CD14-positive monocyte (primary cell): ENCODE measurements at regions not wholly inside any gene's neighbourhood (a gene's known extent, or its start where the extent isn't known, plus 50 kb on each side); places are given as distances from the start of the nearest gene placed in this dataset.

Source experiments
- DNase-seq, 3 donors: peaks; one replicate each; pipeline ENCODE4 v3.0.0-alpha.2; 2011 to 2022
- H2AFZ ChIP-seq: 2 replicates; pipeline ENCODE4 v1.6.0; 2012; ENCODE audit warnings: mild to moderate bottlenecking, low read depth, low read length, inconsistent platforms; ENCODE audit not compliant: insufficient read depth, poor library complexity, severe bottlenecking
- H3K27ac ChIP-seq, 2 donors: 1 replicate in 1 of 2; 2 replicates in 1 of 2; pipeline ENCODE4 v1.5.1; 2012 to 2013; ENCODE audit warnings: low read length in 2 of 2, control low read depth in 1 of 2, inconsistent platforms in 1 of 2, low read depth in 1 of 2, mild to moderate bottlenecking in 1 of 2
- H3K27me3 ChIP-seq, 2 donors: one replicate each; pipeline versions ENCODE4 v1.6.0 to v1.6.1; 2011 to 2013; ENCODE audit warnings: low read length in 2 of 2; ENCODE audit not compliant: control insufficient read depth in 2 of 2, insufficient read depth in 2 of 2
- H3K36me3 ChIP-seq, 2 donors: replicated peaks in 1 of 2; 1 replicate in 1 of 2; 2 replicates in 1 of 2; pipeline versions ENCODE4 v1.5.1 to v1.6.1; 2012 to 2013; ENCODE audit warnings: low read length in 2 of 2, control low read depth in 1 of 2, inconsistent platforms in 1 of 2, mild to moderate bottlenecking in 1 of 2; ENCODE audit not compliant: insufficient read depth in 2 of 2, control insufficient read depth in 1 of 2
- H3K4me1 ChIP-seq, 2 donors: 1 replicate in 1 of 2; 2 replicates in 1 of 2; pipeline versions ENCODE4 v1.5.1 to v1.6.1; 2012 to 2013; ENCODE audit warnings: low read length in 2 of 2, control low read depth in 1 of 2, inconsistent platforms in 1 of 2, mild to moderate bottlenecking in 1 of 2, moderate library complexity in 1 of 2; ENCODE audit not compliant: insufficient read depth in 2 of 2, control insufficient read depth in 1 of 2
- H3K4me2 ChIP-seq: replicated peaks from 2 replicates; pipeline ENCODE3; 2012; ENCODE audit warnings: low read length, moderate library complexity, mild to moderate bottlenecking; ENCODE audit not compliant: poor library complexity, severe bottlenecking; ENCODE audit errors: extremely low read depth
- H3K4me3 ChIP-seq, 3 experiments: fragments of 200-600 bp in 1 of 3; sonication (generic) in 1 of 3; replicated peaks in 1 of 3; 1 replicate in 2 of 3; 2 replicates in 1 of 3; pipeline ENCODE4 v1.5.1; 2011 to 2013; ENCODE audit warnings: low read length in 3 of 3, mild to moderate bottlenecking in 3 of 3, control low read depth in 2 of 3, low read depth in 2 of 3, inconsistent platforms in 1 of 3, moderate library complexity in 1 of 3
- H3K79me2 ChIP-seq: 2 replicates; pipeline ENCODE4 v1.6.0; 2012; ENCODE audit warnings: mild to moderate bottlenecking, control low read depth, inconsistent platforms, low read length, moderate library complexity; ENCODE audit not compliant: insufficient read depth
- H3K9ac ChIP-seq: 2 replicates; pipeline ENCODE4 v1.6.0; 2017; ENCODE audit warnings: low read length, mild to moderate bottlenecking; ENCODE audit not compliant: insufficient read depth, poor library complexity, severe bottlenecking
- H3K9me3 ChIP-seq, 2 donors: replicated peaks in 1 of 2; 1 replicate in 1 of 2; 2 replicates in 1 of 2; pipeline versions ENCODE4 v1.5.1 to v1.6.1; 2012 to 2013; ENCODE audit warnings: low read length in 2 of 2, control low read depth in 1 of 2; ENCODE audit not compliant: control insufficient read depth in 1 of 2, insufficient read depth in 1 of 2
- H4K20me1 ChIP-seq: 2 replicates; pipeline ENCODE4 v1.6.0; 2012; ENCODE audit warnings: mild to moderate bottlenecking, low read length, control low read depth, moderate library complexity; ENCODE audit not compliant: insufficient read depth
- H3K27ac Mint-ChIP-seq, 7 donors: one replicate each; pipeline ENCODE4 v1.8.0; 2020; ENCODE audit warnings: mild to moderate bottlenecking in 7 of 7, mixed read lengths in 7 of 7, moderate library complexity in 6 of 7, inconsistent platforms in 2 of 7
- H3K27me3 Mint-ChIP-seq, 3 donors: one replicate each; pipeline ENCODE4 v1.8.0; 2021 to 2022; ENCODE audit warnings: low read depth in 3 of 3, mild to moderate bottlenecking in 3 of 3, mixed read lengths in 3 of 3, moderate library complexity in 3 of 3, inconsistent platforms in 1 of 3
- H3K36me3 Mint-ChIP-seq, 2 donors: one replicate each; pipeline ENCODE4 v1.8.0; 2020; ENCODE audit warnings: mixed read lengths in 2 of 2, inconsistent platforms in 1 of 2, mild to moderate bottlenecking in 1 of 2
- H3K4me1 Mint-ChIP-seq: one replicate; pipeline ENCODE4 v1.8.0; 2020; ENCODE audit warnings: mild to moderate bottlenecking, mixed read lengths
- H3K4me3 Mint-ChIP-seq, 2 donors: one replicate each; pipeline ENCODE4 v1.8.0; 2020; ENCODE audit warnings: mild to moderate bottlenecking in 2 of 2, mixed read lengths in 2 of 2, moderate library complexity in 1 of 2
- H3K9me3 Mint-ChIP-seq, 7 donors: one replicate each; pipeline ENCODE4 v1.8.0; 2020 to 2022; ENCODE audit warnings: mixed read lengths in 7 of 7, mild to moderate bottlenecking in 6 of 7, moderate library complexity in 6 of 7, inconsistent platforms in 2 of 7
- CTCF ChIP-seq: fragments of 200-600 bp; IDR thresholded peaks from one replicate; pipeline ENCODE4 v1.8.0; 2022; ENCODE audit warnings: antibody characterized with exemption, mild to moderate bottlenecking
- WGBS: methylation state at CpG from one replicate; pipeline ENCODE4 v1.1.5; 2013; ENCODE audit warnings: missing lambda C conversion rate; ENCODE audit not compliant: insufficient coverage; 5-methylcytosine and 5-hydroxymethylcytosine counted together
- intact Hi-C, 2 donors: fragments of 100-400 bp; cut with micrococcal nuclease; formaldehyde crosslinking; loops; one replicate each; pipeline versions ENCODE4 v1.15.0 to v1.15.1; 2023

GRCh38 chr6:3631877-3632276 is 119.6 kb downstream of the PXDC1 start:
- no peaks in the 10 kb centered on the region for H3K9me3 ChIP-seq
- H3K36me3 ChIP-seq: no peaks in the 10 kb centered on the region
- Mint-ChIP-seq H3K36me3 (no peaks in the 10 kb centered on the region), H3K4me3 (no peak overlapping the region), H3K27me3 (peaks cover 15 to 16% (median 15%) of the 10 kb centered on the region in 3 donors), H3K27ac (no peak overlapping the region), H3K4me1 (no peaks in the 10 kb centered on the region), H3K9me3 (no peaks in the 10 kb centered on the region)
- intact Hi-C loops: no loop called here
- H3K4me3 ChIP-seq: no peak overlapping the region
- peaks cover 3 to 4% of the 10 kb centered on the region in 2 donors for H3K27me3 ChIP-seq
- no peaks in the 10 kb centered on the region for H4K20me1 ChIP-seq
- H2AFZ ChIP-seq: no peak overlapping the region
- no peak overlapping the region for H3K9ac ChIP-seq
- H3K79me2 ChIP-seq: no peaks in the 10 kb centered on the region
- no peak overlapping the region for H3K4me2 ChIP-seq
- TF ChIP-seq CTCF: no peak
- no peaks in the 10 kb centered on the region for H3K4me1 ChIP-seq
- 100% methylated on average over 3 of the region's 7 CpGs for WGBS
- DNase-seq: no peak
- no peak overlapping the region for H3K27ac ChIP-seq

- H3K27me3 Mint-ChIP-seq: peaks cover 13 to 15% (median 15%) of the 10 kb centered on the region in 3 donors
- Histone ChIP-seq H4K20me1 (no peaks in the 10 kb centered on the region), H3K79me2 (no peaks in the 10 kb centered on the region), H3K27ac (no peak overlapping the region), H3K36me3 (no peaks in the 10 kb centered on the region), H2AFZ (no peak overlapping the region), H3K4me3 (no peak overlapping the region), H3K27me3 (peaks cover 3 to 4% of the 10 kb centered on the region in 2 donors), H3K9me3 (no peaks in the 10 kb centered on the region), H3K4me2 (no peak overlapping the region), H3K4me1 (no peaks in the 10 kb centered on the region), H3K9ac (no peak overlapping the region)
- WGBS: 40% methylated on average over 1 of the region's 3 CpGs
- DNase-seq: no peak
- H3K4me1 Mint-ChIP-seq: no peaks in the 10 kb centered on the region
- no peak for TF ChIP-seq CTCF
- intact Hi-C loops: no loop called here
- H3K9me3 Mint-ChIP-seq: no peaks in the 10 kb centered on the region
- no peaks in the 10 kb centered on the region for H3K36me3 Mint-ChIP-seq
- no peak overlapping the region for H3K4me3 Mint-ChIP-seq
- no peak overlapping the region for H3K27ac Mint-ChIP-seq
Measured at GRCh38 chr6:3631186-3631585, 120.3 kb downstream of the PXDC1 start.
